Mesendoderm (in vitro differentiated cells): ENCODE measurements at regions not wholly inside any gene's neighbourhood (a gene's known extent, or its start where the extent isn't known, plus 50 kb on each side); places are given as distances from the start of the nearest gene placed in this dataset.

Experiments used
- DNase-seq: peaks from one replicate; pipeline ENCODE4 v3.0.0; 2013
- H2AK5ac ChIP-seq: 2 replicates; pipeline ENCODE4 v1.6.1; 2013; ENCODE audit warnings: low read length, inconsistent platforms
- H2BK120ac ChIP-seq: 2 replicates; pipeline ENCODE4 v1.6.1; 2013; ENCODE audit warnings: low read depth, mild to moderate bottlenecking, low read length, moderate library complexity, mixed read lengths
- H2BK15ac ChIP-seq: replicated peaks from 2 replicates; pipeline ENCODE4 v1.6.1; 2013; ENCODE audit warnings: low read depth, mild to moderate bottlenecking, moderate library complexity
- H2BK5ac ChIP-seq: 2 replicates; pipeline ENCODE4 v1.6.1; 2013; ENCODE audit warnings: low read length, inconsistent platforms
- H3K18ac ChIP-seq: 2 replicates; pipeline ENCODE4 v1.6.1; 2013; ENCODE audit warnings: mild to moderate bottlenecking, low read length, mixed read lengths
- H3K23ac ChIP-seq: one replicate; pipeline ENCODE4 v1.6.1; 2013; ENCODE audit warnings: low read length
- H3K27ac ChIP-seq: 2 replicates; pipeline ENCODE4 v1.5.1; 2013; ENCODE audit warnings: low read depth, mild to moderate bottlenecking, inconsistent platforms, low read length, moderate library complexity
- H3K27me3 ChIP-seq: 2 replicates; pipeline ENCODE4 v1.6.1; 2013; ENCODE audit warnings: low read length, control low read depth, mild to moderate bottlenecking, inconsistent platforms; ENCODE audit not compliant: insufficient read depth, poor library complexity
- H3K36me3 ChIP-seq: 2 replicates; pipeline ENCODE4 v1.6.1; 2013; ENCODE audit warnings: low read length, inconsistent platforms; ENCODE audit not compliant: control insufficient read depth, insufficient read depth
- H3K4ac ChIP-seq: one replicate; pipeline ENCODE4 v1.6.1; 2013; ENCODE audit warnings: low read depth, mild to moderate bottlenecking, low read length, moderate library complexity
- H3K4me1 ChIP-seq: 2 replicates; pipeline ENCODE4 v1.6.1; 2013; ENCODE audit warnings: low read depth, low read length, inconsistent platforms; ENCODE audit not compliant: control insufficient read depth
- H3K4me2 ChIP-seq: 2 replicates; pipeline ENCODE4 v1.6.1; 2013; ENCODE audit warnings: low read length
- H3K4me3 ChIP-seq: 2 replicates; pipeline ENCODE4 v1.5.1; 2013; ENCODE audit warnings: mild to moderate bottlenecking, low read length
- H3K56ac ChIP-seq: one replicate; pipeline ENCODE4 v1.6.1; 2013; ENCODE audit warnings: low read length
- H3K79me1 ChIP-seq: 2 replicates; pipeline ENCODE4 v1.6.1; 2013; ENCODE audit warnings: low read length, inconsistent platforms
- H3K79me2 ChIP-seq: 2 replicates; pipeline ENCODE4 v1.6.1; 2013; ENCODE audit warnings: mild to moderate bottlenecking, low read length; ENCODE audit not compliant: control insufficient read depth, insufficient read depth
- H3K9ac ChIP-seq: 2 replicates; pipeline ENCODE4 v1.6.1; 2013; ENCODE audit warnings: low read length, inconsistent platforms
- H4K5ac ChIP-seq: one replicate; pipeline ENCODE4 v1.6.1; 2013; ENCODE audit warnings: low read length
- H4K8ac ChIP-seq: one replicate; pipeline ENCODE4 v1.6.1; 2013; ENCODE audit warnings: low read depth, mild to moderate bottlenecking, control low read depth, low read length, moderate library complexity
- WGBS: extraction: QIAGEN DNeasy Blood & Tissue Kit; methylation state at CpG from one replicate; pipeline ENCODE4 v1.1.7; 2013; ENCODE audit warnings: low lambda C conversion rate, missing lambda C conversion rate; ENCODE audit not compliant: insufficient coverage; ENCODE audit errors: extremely low coverage; 5-methylcytosine and 5-hydroxymethylcytosine counted together

DNA sequence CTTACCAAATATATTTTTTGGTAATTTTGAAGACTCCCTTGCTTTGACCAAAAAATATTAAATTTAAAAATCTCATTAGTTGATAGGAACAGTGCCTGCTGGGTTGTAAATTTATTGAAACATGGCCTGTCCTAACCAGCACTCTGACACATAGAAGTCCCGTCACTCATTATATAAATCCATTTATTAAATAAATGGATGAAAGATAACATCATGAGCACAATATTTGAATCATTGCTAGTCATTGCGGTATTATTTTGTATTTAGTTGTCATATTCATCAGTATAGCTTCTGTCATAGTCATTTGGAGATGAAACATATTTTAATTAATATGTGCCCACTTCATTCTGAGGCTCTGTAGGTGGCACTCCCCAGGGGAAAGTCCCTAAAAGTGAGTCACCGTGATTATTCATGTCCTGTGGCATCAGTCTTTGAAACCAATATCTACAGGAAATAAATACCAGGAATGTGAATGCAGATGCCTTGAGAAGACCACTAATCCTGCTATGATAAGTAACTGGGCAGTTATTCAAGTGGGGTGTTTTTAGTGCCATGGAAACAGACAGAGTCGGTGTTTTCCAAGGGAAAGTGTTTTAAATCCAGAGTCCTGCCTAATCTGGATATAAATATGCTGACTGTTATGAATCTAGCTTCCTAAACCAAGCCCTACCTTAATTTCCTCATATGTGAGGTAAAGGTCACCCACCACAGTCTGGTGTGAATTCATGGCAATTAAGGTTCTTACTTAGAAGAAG lies 302.0 kb downstream of the DUSP10 start:
- Histone ChIP-seq H4K5ac (no peak overlapping the region), H3K4ac (no peak overlapping the region), H3K4me3 (no peak overlapping the region), H3K27me3 (no peaks in the 10 kb centered on the region), H3K23ac (no peak overlapping the region), H3K18ac (peak overlapping the region; percentile 80), H3K36me3 (no peaks in the 10 kb centered on the region), H2BK15ac (peak overlapping the region; percentile 5), H3K4me1 (peaks cover 3% of the 10 kb centered on the region), H2BK120ac (no peak overlapping the region), H3K9ac (no peak overlapping the region), H3K27ac (no peak overlapping the region), H3K79me1 (no peaks in the 10 kb centered on the region), H3K79me2 (no peaks in the 10 kb centered on the region), H3K56ac (no peak overlapping the region), H2BK5ac (no peak overlapping the region), H4K8ac (no peak overlapping the region), H3K4me2 (no peak overlapping the region), H2AK5ac (no peak overlapping the region)
- WGBS: no CpG with 5 or more reads among the region's 4 CpGs
- peak; percentile 81 for DNase-seq

- H3K27ac ChIP-seq: no peak overlapping the region
- H2AK5ac ChIP-seq: no peak overlapping the region
- H3K9ac ChIP-seq: no peak overlapping the region
- H3K27me3 ChIP-seq: no peaks in the 10 kb centered on the region
- H3K4me2 ChIP-seq: no peak overlapping the region
- no peak overlapping the region for H2BK5ac ChIP-seq
- no peaks in the 10 kb centered on the region for H3K36me3 ChIP-seq
- peak; percentile 34 for DNase-seq
- no peak overlapping the region for H3K23ac ChIP-seq
- peak overlapping the region; percentile 5 for H2BK15ac ChIP-seq
- WGBS: no CpG with 5 or more reads among the region's 5 CpGs
- no peaks in the 10 kb centered on the region for H3K79me2 ChIP-seq
- H4K5ac ChIP-seq: no peak overlapping the region
- no peak overlapping the region for H2BK120ac ChIP-seq
- H3K56ac ChIP-seq: no peak overlapping the region
- peaks cover 3% of the 10 kb centered on the region for H3K4me1 ChIP-seq
- no peak overlapping the region for H3K4ac ChIP-seq
- peak overlapping the region; percentile 25 for H3K18ac ChIP-seq
- H4K8ac ChIP-seq: no peak overlapping the region
- H3K4me3 ChIP-seq: no peak overlapping the region
- H3K79me1 ChIP-seq: no peaks in the 10 kb centered on the region
Measured at GRCh38 chr1:221440658-221441057, 301.2 kb downstream of the DUSP10 start.

DNA sequence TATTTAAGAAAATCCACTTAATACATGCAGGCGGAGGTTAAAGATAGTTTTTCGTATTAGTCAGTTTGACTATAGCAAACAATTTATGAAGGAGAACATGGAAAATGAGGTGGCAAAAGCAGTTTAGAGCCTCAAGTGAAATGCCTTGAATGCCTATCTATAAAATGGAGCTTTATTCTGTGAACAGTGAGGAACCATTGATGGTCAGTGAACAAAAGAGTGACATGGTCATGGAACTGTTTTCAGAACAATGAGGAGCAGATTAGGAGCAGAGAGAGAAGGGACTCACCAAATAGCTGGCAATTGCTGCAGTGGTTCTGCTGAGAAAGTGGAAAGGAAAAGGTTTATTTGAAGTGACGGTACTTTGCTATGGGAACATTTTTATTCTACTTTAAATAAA lies 299.8 kb downstream of the DUSP10 start:
- no peaks in the 10 kb centered on the region for H3K36me3 ChIP-seq
- no peak overlapping the region for H3K56ac ChIP-seq
- no peaks in the 10 kb centered on the region for H3K79me2 ChIP-seq
- H3K4me2 ChIP-seq: no peak overlapping the region
- no peak overlapping the region for H3K27ac ChIP-seq
- H3K27me3 ChIP-seq: no peaks in the 10 kb centered on the region
- no peak overlapping the region for H2BK120ac ChIP-seq
- DNase-seq: no peak
- H3K4me3 ChIP-seq: no peak overlapping the region
- no peak overlapping the region for H3K18ac ChIP-seq
- H3K23ac ChIP-seq: no peak overlapping the region
- no peak overlapping the region for H3K4ac ChIP-seq
- no peak overlapping the region for H3K9ac ChIP-seq
- H2BK5ac ChIP-seq: no peak overlapping the region
- H2BK15ac ChIP-seq: no peak overlapping the region
- H3K4me1 ChIP-seq: peaks cover 3% of the 10 kb centered on the region
- whole genome bisulfite sequencing: no CpG with 5 or more reads among the region's 3 CpGs
- no peak overlapping the region for H4K5ac ChIP-seq
- no peaks in the 10 kb centered on the region for H3K79me1 ChIP-seq
- no peak overlapping the region for H4K8ac ChIP-seq
- no peak overlapping the region for H2AK5ac ChIP-seq

- Histone ChIP-seq H2AK5ac (no peak overlapping the region), H3K79me2 (no peaks in the 10 kb centered on the region), H3K36me3 (no peaks in the 10 kb centered on the region), H2BK5ac (no peak overlapping the region), H3K4me1 (peaks cover 3% of the 10 kb centered on the region), H4K8ac (no peak overlapping the region), H3K27me3 (no peaks in the 10 kb centered on the region), H2BK15ac (no peak overlapping the region), H3K79me1 (no peaks in the 10 kb centered on the region), H2BK120ac (no peak overlapping the region), H4K5ac (no peak overlapping the region), H3K23ac (no peak overlapping the region), H3K4ac (no peak overlapping the region), H3K27ac (no peak overlapping the region), H3K56ac (no peak overlapping the region), H3K4me2 (no peak overlapping the region), H3K4me3 (no peak overlapping the region), H3K18ac (no peak overlapping the region), H3K9ac (no peak overlapping the region)
- DNase-seq: no peak
- no CpG with 5 or more reads among the region's 6 CpGs for WGBS
Measured at GRCh38 chr1:221444346-221444745, 297.5 kb downstream of the DUSP10 start.

DNA sequence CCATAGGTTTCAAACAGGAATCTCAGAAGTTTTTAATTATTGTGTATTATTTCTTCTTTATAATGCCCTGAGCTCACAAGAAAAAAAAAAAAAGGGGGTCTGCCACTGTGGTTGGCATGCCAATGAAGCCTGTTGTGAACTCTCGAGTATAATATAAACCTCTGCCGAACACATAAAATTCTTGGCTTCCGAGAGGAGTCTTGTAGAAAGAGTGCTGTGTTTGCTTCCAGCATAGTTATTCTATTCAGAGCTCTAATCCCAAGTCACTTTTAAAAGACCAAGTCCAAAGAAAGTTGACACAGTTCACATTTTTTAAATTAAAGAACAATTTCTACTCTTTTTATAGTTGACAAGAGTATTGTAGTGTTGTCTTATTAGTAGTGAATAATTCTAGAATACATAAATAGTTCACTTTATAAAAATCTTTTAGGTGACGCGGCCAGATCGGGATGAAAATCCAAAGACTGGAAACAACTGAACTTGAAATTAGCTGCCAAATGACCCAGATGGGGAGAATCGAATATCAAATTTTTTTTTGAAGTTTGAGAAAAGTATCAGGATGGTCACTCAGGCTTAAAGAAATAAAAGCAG lies 293.2 kb downstream of the DUSP10 start:
- H2BK5ac ChIP-seq: no peak overlapping the region
- no peak overlapping the region for H2AK5ac ChIP-seq
- no peak overlapping the region for H4K5ac ChIP-seq
- WGBS: no CpG with 5 or more reads among the region's 7 CpGs
- H3K4ac ChIP-seq: no peak overlapping the region
- no peaks in the 10 kb centered on the region for H3K36me3 ChIP-seq
- H2BK15ac ChIP-seq: no peak overlapping the region
- H2BK120ac ChIP-seq: no peak overlapping the region
- no peaks in the 10 kb centered on the region for H3K27me3 ChIP-seq
- H3K4me2 ChIP-seq: no peak overlapping the region
- no peaks in the 10 kb centered on the region for H3K79me2 ChIP-seq
- no peak overlapping the region for H3K18ac ChIP-seq
- H3K27ac ChIP-seq: no peak overlapping the region
- H3K4me3 ChIP-seq: no peak overlapping the region
- DNase-seq: no peak
- no peak overlapping the region for H3K9ac ChIP-seq
- H3K56ac ChIP-seq: no peak overlapping the region
- no peaks in the 10 kb centered on the region for H3K79me1 ChIP-seq
- no peaks in the 10 kb centered on the region for H3K4me1 ChIP-seq
- H4K8ac ChIP-seq: no peak overlapping the region
- H3K23ac ChIP-seq: no peak overlapping the region
